H1 (cell line): ENCODE measurements at regions not wholly inside any gene's neighbourhood (a gene's known extent, or its start where the extent isn't known, plus 50 kb on each side); places are given as distances from the start of the nearest gene placed in this dataset.

ENCODE experiments used
- CHD1 ChIP-seq: IDR thresholded peaks from 2 replicates; pipeline ENCODE4 v1.6.1; 2012; ENCODE audit warnings: low read depth, low read length, improper control_type of control experiment
- KDM5A ChIP-seq: fragments of 200-600 bp; IDR thresholded peaks from 2 replicates; pipeline ENCODE4 v1.7.1; 2012; ENCODE audit warnings: mild to moderate bottlenecking, low read length, inconsistent platforms, mixed read lengths
- SAP30 ChIP-seq: fragments of 300-600 bp; sonication (generic); IDR thresholded peaks from 2 replicates; pipeline ENCODE4 v1.7.1; 2012; ENCODE audit warnings: low read length, moderate library complexity, mild to moderate bottlenecking, inconsistent platforms; ENCODE audit not compliant: insufficient read depth, insufficient replicate concordance
- TAF7 ChIP-seq: optimal IDR thresholded peaks from 2 replicates; pipeline ENCODE3; 2011; ENCODE audit warnings: low read depth, mild to moderate bottlenecking, inconsistent platforms, low read length, moderate library complexity, borderline replicate concordance

- TF ChIP-seq TAF7 = no peak
- TF ChIP-seq CHD1 = no peak
- TF ChIP-seq KDM5A = no peak
- TF ChIP-seq SAP30 = no peak
Measured at GRCh38 chr2:75798569-75798968, 87.9 kb upstream of the GCFC2 start (continued).
